Left ventricle myocardium inferior (tissue), 1 donor: ENCODE measurements at regions not wholly inside any gene's neighbourhood (a gene's known extent, or its start where the extent isn't known, plus 50 kb on each side); places are given as distances from the start of the nearest gene placed in this dataset.

Experiments
- DNase-seq: peaks from one replicate; pipeline ENCODE4 v3.0.0-alpha.2; 2020
- H3K27ac ChIP-seq: fragments of 200-600 bp; replicated peaks from 2 replicates; pipeline ENCODE4 v1.8.0; 2021
- H3K27me3 ChIP-seq: fragments of 200-600 bp; 2 replicates; pipeline ENCODE4 v1.8.0; 2021; ENCODE audit warnings: low read depth
- H3K36me3 ChIP-seq: fragments of 200-600 bp; 2 replicates; pipeline ENCODE4 v1.8.0; 2021
- H3K4me1 ChIP-seq: fragments of 200-600 bp; 2 replicates; pipeline ENCODE4 v1.8.0; 2021
- H3K4me3 ChIP-seq: fragments of 200-600 bp; 2 replicates; pipeline ENCODE4 v1.8.0; 2021; ENCODE audit warnings: mild to moderate bottlenecking, moderate library complexity
- H3K9me3 ChIP-seq: fragments of 200-600 bp; replicated peaks from 2 replicates; pipeline ENCODE4 v1.8.0; 2021
- CTCF ChIP-seq: fragments of 200-600 bp; IDR thresholded peaks from 2 replicates; pipeline ENCODE4 v1.8.0; 2021; ENCODE audit warnings: antibody characterized with exemption, mild to moderate bottlenecking, borderline replicate concordance
- intact Hi-C: fragments of 100-400 bp; cut with micrococcal nuclease; formaldehyde crosslinking; loops from one replicate; pipeline ENCODE4 v1.11.0; 2022
- donor health status: DM: no; HTN: yes; CAD: no; lungs with severe emphysema.

- H3K9me3 ChIP-seq = peaks cover 11% of the 10 kb centered on the region
- H3K27ac ChIP-seq = no peak overlapping the region
- H3K27me3 ChIP-seq = no peaks in the 10 kb centered on the region
- TF ChIP-seq CTCF = no peak
- H3K36me3 ChIP-seq = no peaks in the 10 kb centered on the region
- no peak for DNase-seq
- H3K4me1 ChIP-seq = no peaks in the 10 kb centered on the region
- intact Hi-C loops = no loop called here
- H3K4me3 ChIP-seq = no peak overlapping the region
Measured at GRCh38 chr4:176858839-176859238, 66.1 kb upstream of the VEGFC start.

- intact Hi-C loops = no loop called here
- no peak for TF ChIP-seq CTCF
- DNase-seq = no peak
Measured at GRCh38 chr4:176864238-176864637, 71.5 kb upstream of the VEGFC start.

GRCh38 chr4:176868676-176869075 is 76.0 kb upstream of the VEGFC start:
- intact Hi-C loops = no loop called here

More at GRCh38 chr4:176864238-176864637, 71.5 kb upstream of the VEGFC start:
- no peak overlapping the region for H3K4me3 ChIP-seq
- H3K9me3 ChIP-seq = peaks cover 11% of the 10 kb centered on the region
- no peaks in the 10 kb centered on the region for H3K4me1 ChIP-seq
- H3K36me3 ChIP-seq = no peaks in the 10 kb centered on the region
- no peak overlapping the region for H3K27ac ChIP-seq
- no peaks in the 10 kb centered on the region for H3K27me3 ChIP-seq

GRCh38 chr4:176872461-176872860 is 79.7 kb upstream of the VEGFC start:
- Histone ChIP-seq H3K4me3 (no peak overlapping the region), H3K27me3 (no peaks in the 10 kb centered on the region), H3K36me3 (no peaks in the 10 kb centered on the region), H3K27ac (no peak overlapping the region), H3K9me3 (peaks cover 15% of the 10 kb centered on the region), H3K4me1 (no peaks in the 10 kb centered on the region)
- no peak for DNase-seq
- intact Hi-C loops = no loop called here
- TF ChIP-seq CTCF = no peak

More at GRCh38 chr4:176868676-176869075, 76.0 kb upstream of the VEGFC start:
- DNase-seq = no peak
- Histone ChIP-seq H3K36me3 (no peaks in the 10 kb centered on the region), H3K27ac (no peak overlapping the region), H3K27me3 (no peaks in the 10 kb centered on the region), H3K9me3 (peaks cover 15% of the 10 kb centered on the region), H3K4me1 (no peaks in the 10 kb centered on the region), H3K4me3 (no peak overlapping the region)
- TF ChIP-seq CTCF = no peak

- H3K4me1 ChIP-seq = no peaks in the 10 kb centered on the region
- H3K27me3 ChIP-seq = no peaks in the 10 kb centered on the region
- intact Hi-C loops = no loop called here
- H3K4me3 ChIP-seq = no peak overlapping the region
- H3K9me3 ChIP-seq = peaks cover 15% of the 10 kb centered on the region
- TF ChIP-seq CTCF = no peak
- no peak overlapping the region for H3K27ac ChIP-seq
- H3K36me3 ChIP-seq = no peaks in the 10 kb centered on the region
- no peak for DNase-seq
Measured at GRCh38 chr4:176874721-176875445, 82.2 kb upstream of the VEGFC start.
